CD4-positive, alpha-beta T cell (primary cell): ENCODE measurements at regions not wholly inside any gene's neighbourhood (a gene's known extent, or its start where the extent isn't known, plus 50 kb on each side); places are given as distances from the start of the nearest gene placed in this dataset.
"Not testable (repeated sequence)": the region's sequence is repeated elsewhere in the genome, so short reads cannot be mapped to it uniquely, and the experiment has no call there.

ENCODE experiments used
- ATAC-seq: fragments of 200-7000 bp; cut with Tn5 transposase; one replicate; pipeline ENCODE4 v1.10.0; 2022; ENCODE audit warnings: mild to moderate bottlenecking; ENCODE audit not compliant: poor library complexity
- CTCF ChIA-PET: fragments of 350-600 bp; sonication (Branson Sonifier 250); formaldehyde crosslinking; loops from one replicate; lab custom pipeline; 2021; ENCODE audit warnings: antibody characterized with exemption, inconsistent platforms; lab: Charles Lee
- POLR2A ChIA-PET: fragments of 350-600 bp; sonication (Branson Sonifier 250); formaldehyde crosslinking; loops from one replicate; lab custom pipeline; 2021; ENCODE audit warnings: antibody characterized with exemption, inconsistent platforms; lab: Charles Lee
- DNase-seq, 14 experiments: peaks; one replicate each; pipeline ENCODE4 v3.0.0-alpha.2; 2013 to 2020; ENCODE audit warnings: mixed read lengths in 2 of 14
- H3K27ac ChIP-seq, 2 donors: one replicate each; pipeline versions ENCODE4 v1.5.1 to v1.7.0; 2013; ENCODE audit warnings: low read length in 2 of 2, low read depth in 1 of 2, mild to moderate bottlenecking in 1 of 2
- H3K27me3 ChIP-seq, 2 experiments: 1 replicate in 1 of 2; 2 replicates in 1 of 2; pipeline versions ENCODE4 v1.6.1 to v1.7.0; 2013; ENCODE audit warnings: low read length in 2 of 2, control low read depth in 1 of 2, mild to moderate bottlenecking in 1 of 2, moderate library complexity in 1 of 2; ENCODE audit not compliant: insufficient read depth in 2 of 2, control insufficient read depth in 1 of 2
- H3K36me3 ChIP-seq: one replicate; pipeline ENCODE4 v1.6.1; 2013; ENCODE audit warnings: low read length, control low read depth; ENCODE audit not compliant: insufficient read depth
- H3K4me1 ChIP-seq: one replicate; pipeline ENCODE4 v1.6.1; 2013; ENCODE audit warnings: low read length, control low read depth; ENCODE audit not compliant: insufficient read depth
- H3K4me3 ChIP-seq: one replicate; pipeline ENCODE4 v1.5.1; 2013; ENCODE audit warnings: mild to moderate bottlenecking, low read length, moderate library complexity
- H3K9me3 ChIP-seq, 2 experiments: 1 replicate in 1 of 2; 2 replicates in 1 of 2; pipeline versions ENCODE4 v1.6.1 to v1.7.0; 2013; ENCODE audit warnings: low read length in 2 of 2, mild to moderate bottlenecking in 2 of 2, control low read depth in 1 of 2, moderate library complexity in 1 of 2; ENCODE audit not compliant: control insufficient read depth in 1 of 2, insufficient read depth in 1 of 2
- H3K27ac Mint-ChIP-seq: one replicate; pipeline ENCODE4 v1.8.0; 2020; ENCODE audit warnings: mixed read lengths
- H3K27me3 Mint-ChIP-seq: one replicate; pipeline ENCODE4 v1.8.0; 2021; ENCODE audit warnings: mixed read lengths
- H3K36me3 Mint-ChIP-seq: one replicate; pipeline ENCODE4 v1.8.0; 2021; ENCODE audit warnings: low read depth, mixed read lengths
- H3K4me1 Mint-ChIP-seq: one replicate; pipeline ENCODE4 v1.8.0; 2021; ENCODE audit warnings: low read depth, mixed read lengths
- H3K4me3 Mint-ChIP-seq: one replicate; pipeline ENCODE4 v1.8.0; 2020; ENCODE audit warnings: mild to moderate bottlenecking, mixed read lengths
- H3K9me3 Mint-ChIP-seq: one replicate; pipeline ENCODE4 v1.8.0; 2020; ENCODE audit warnings: mixed read lengths
- intact Hi-C, 2 experiments: fragments of 100-400 bp; cut with DNase I in 1 of 2; cut with micrococcal nuclease in 1 of 2; formaldehyde crosslinking; loops; one replicate each; pipeline versions ENCODE4 v1.15.1 to v1.9.0; 2023 to 2025; cut with DNase I, micrococcal nuclease
- TF ChIP-seq, protein P1 (sequence below): fragments of 200-600 bp; IDR thresholded peaks from one replicate; pipeline ENCODE4 v1.8.0; 2022; ENCODE audit warnings: antibody characterized with exemption, mild to moderate bottlenecking

- intact Hi-C loops: no loop called here
These were observed 188.9 kb upstream of the BOD1L1 start for GRCh38 chr4:13816472-13816871.

GRCh38 chr4:13821522-13821921 lies 194.0 kb upstream of the BOD1L1 start:
- ChIA-PET POLR2A (no interaction called here), CTCF (no interaction called here)
- no peak overlapping the region for H3K4me3 ChIP-seq
- no peaks in the 10 kb centered on the region for H3K4me1 ChIP-seq
- TF ChIP-seq, protein P1, sequence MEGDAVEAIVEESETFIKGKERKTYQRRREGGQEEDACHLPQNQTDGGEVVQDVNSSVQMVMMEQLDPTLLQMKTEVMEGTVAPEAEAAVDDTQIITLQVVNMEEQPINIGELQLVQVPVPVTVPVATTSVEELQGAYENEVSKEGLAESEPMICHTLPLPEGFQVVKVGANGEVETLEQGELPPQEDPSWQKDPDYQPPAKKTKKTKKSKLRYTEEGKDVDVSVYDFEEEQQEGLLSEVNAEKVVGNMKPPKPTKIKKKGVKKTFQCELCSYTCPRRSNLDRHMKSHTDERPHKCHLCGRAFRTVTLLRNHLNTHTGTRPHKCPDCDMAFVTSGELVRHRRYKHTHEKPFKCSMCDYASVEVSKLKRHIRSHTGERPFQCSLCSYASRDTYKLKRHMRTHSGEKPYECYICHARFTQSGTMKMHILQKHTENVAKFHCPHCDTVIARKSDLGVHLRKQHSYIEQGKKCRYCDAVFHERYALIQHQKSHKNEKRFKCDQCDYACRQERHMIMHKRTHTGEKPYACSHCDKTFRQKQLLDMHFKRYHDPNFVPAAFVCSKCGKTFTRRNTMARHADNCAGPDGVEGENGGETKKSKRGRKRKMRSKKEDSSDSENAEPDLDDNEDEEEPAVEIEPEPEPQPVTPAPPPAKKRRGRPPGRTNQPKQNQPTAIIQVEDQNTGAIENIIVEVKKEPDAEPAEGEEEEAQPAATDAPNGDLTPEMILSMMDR: no peak
- peaks cover 6 to 12% of the 10 kb centered on the region in 2 experiments for H3K9me3 ChIP-seq
- H3K4me1 Mint-ChIP-seq: no peaks in the 10 kb centered on the region
- H3K27ac Mint-ChIP-seq: no peak overlapping the region
- no peaks in the 10 kb centered on the region for H3K27me3 ChIP-seq
- H3K36me3 ChIP-seq: no peaks in the 10 kb centered on the region
- H3K9me3 Mint-ChIP-seq: peaks cover 17% of the 10 kb centered on the region
- no peaks in the 10 kb centered on the region for H3K36me3 Mint-ChIP-seq
- no peak overlapping the region for H3K4me3 Mint-ChIP-seq
- intact Hi-C loops: no loop called here
- ATAC-seq: no peak
- peaks cover 10% of the 10 kb centered on the region for H3K27me3 Mint-ChIP-seq
- no peak for DNase-seq
- no peak overlapping the region for H3K27ac ChIP-seq

More at GRCh38 chr4:13816472-13816871, 188.9 kb upstream of the BOD1L1 start:
- Histone ChIP-seq H3K9me3 (no peaks in the 10 kb centered on the region), H3K36me3 (no peaks in the 10 kb centered on the region), H3K27me3 (no peaks in the 10 kb centered on the region), H3K4me3 (no peak overlapping the region), H3K27ac (no peak overlapping the region), H3K4me1 (no peaks in the 10 kb centered on the region)
- peaks cover 10% of the 10 kb centered on the region for H3K27me3 Mint-ChIP-seq
- H3K9me3 Mint-ChIP-seq: peaks cover 2% of the 10 kb centered on the region
- no peak overlapping the region for H3K4me3 Mint-ChIP-seq
- H3K4me1 Mint-ChIP-seq: no peaks in the 10 kb centered on the region
- ChIA-PET POLR2A (no interaction called here), CTCF (no interaction called here)
- no peak for DNase-seq
- ATAC-seq: no peak
- no peak overlapping the region for H3K27ac Mint-ChIP-seq
- H3K36me3 Mint-ChIP-seq: no peaks in the 10 kb centered on the region
- TF ChIP-seq, protein P1: no peak

DNA sequence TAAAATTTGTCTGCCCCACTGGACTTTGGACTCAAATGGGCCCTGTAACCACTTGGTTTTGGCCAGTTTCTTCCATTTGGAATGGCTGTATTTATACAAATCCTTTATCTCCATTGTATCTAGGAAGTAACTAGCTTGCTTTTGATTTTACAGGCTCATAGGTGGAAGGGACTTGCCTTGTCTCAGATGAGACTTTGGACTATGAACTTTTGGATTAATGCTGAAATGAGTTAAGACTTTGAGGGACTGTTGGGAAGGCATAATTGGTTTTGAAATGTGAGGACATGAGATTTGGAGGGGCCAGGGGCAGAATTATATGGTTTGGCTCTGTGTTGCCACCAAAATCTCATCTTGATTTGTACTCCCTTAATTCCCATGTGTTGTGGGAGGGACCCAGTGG lies 198.3 kb upstream of the BOD1L1 start:
- peaks cover 6 to 12% of the 10 kb centered on the region in 2 experiments for H3K9me3 ChIP-seq
- H3K4me1 ChIP-seq, H3K27me3 Mint-ChIP-seq, H3K4me1 Mint-ChIP-seq, CTCF ChIA-PET, H3K36me3 Mint-ChIP-seq, intact Hi-C loops, POLR2A ChIA-PET, H3K4me3 ChIP-seq, DNase-seq, H3K27ac ChIP-seq, H3K4me3 Mint-ChIP-seq, ATAC-seq, H3K36me3 ChIP-seq, H3K27ac Mint-ChIP-seq, H3K27me3 ChIP-seq: not testable (repeated sequence)
- peaks cover 16% of the 10 kb centered on the region for H3K9me3 Mint-ChIP-seq

GRCh38 chr4:13829457-13829856 lies 201.9 kb upstream of the BOD1L1 start:
- intact Hi-C loops: no loop called here
- ChIA-PET CTCF (no interaction called here), POLR2A (no interaction called here)
- no peak for DNase-seq
- Histone ChIP-seq H3K4me1 (no peaks in the 10 kb centered on the region), H3K27me3 (no peaks in the 10 kb centered on the region), H3K27ac (no peak overlapping the region), H3K36me3 (no peaks in the 10 kb centered on the region), H3K9me3 (peaks cover 4 to 7% of the 10 kb centered on the region in 2 experiments), H3K4me3 (no peak overlapping the region)
- Mint-ChIP-seq H3K27ac (no peak overlapping the region), H3K36me3 (no peaks in the 10 kb centered on the region), H3K4me1 (no peaks in the 10 kb centered on the region), H3K9me3 (peaks cover 6% of the 10 kb centered on the region), H3K27me3 (no peaks in the 10 kb centered on the region), H3K4me3 (no peak overlapping the region)
- no peak for ATAC-seq
- TF ChIP-seq, protein P1: no peak
